ENCODE measurements at regions not wholly inside any gene's neighbourhood (a gene's known extent, or its start where the extent isn't known, plus 50 kb on each side); places are given as distances from the start of the nearest gene placed in this dataset.

DNA sequence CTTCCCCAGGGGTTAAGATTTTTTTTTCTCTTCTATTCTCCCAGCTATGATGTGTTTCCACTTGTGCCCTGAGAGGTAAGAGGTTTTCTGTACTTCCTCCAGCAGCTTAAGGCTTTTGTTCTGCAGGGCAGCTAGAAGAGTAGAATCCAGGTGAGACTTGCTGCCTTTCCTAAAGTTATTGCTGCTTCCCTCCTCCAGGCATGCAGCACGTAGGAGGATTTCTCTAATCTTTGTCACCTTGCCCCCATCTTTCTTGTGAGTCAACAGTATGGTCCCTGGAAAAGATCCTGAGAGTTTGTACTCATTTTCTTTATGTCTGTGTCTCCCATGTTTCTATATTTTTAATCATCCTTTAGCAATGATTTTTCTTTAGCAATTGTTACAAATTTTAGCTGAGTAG, 462.2 kb downstream of the SETBP1 start:
- TF ChIP-seq FOXJ3 (CRISPR knock-in tag; IDR thresholded peaks at IDR 0.05) (no peak), GABPA (IDR thresholded peaks at IDR 0.05; ENCODE audit: low read depth) (no peak), FOXM1 (IDR thresholded peaks at IDR 0.05; ENCODE audit: low read depth) (no peak), EP300 (IDR thresholded peaks at IDR 0.05; ENCODE audit: borderline replicate concordance in 1 of 2, low read depth in 1 of 2, low read length in 1 of 2) (no peak), MEF2A (IDR thresholded peaks at IDR 0.05; ENCODE audit: borderline replicate concordance, low read depth) (no peak), TEAD4 (IDR thresholded peaks at IDR 0.05; ENCODE audit: borderline replicate concordance, insufficient read depth) (no peak)
- TF ChIP-seq, protein P1, sequence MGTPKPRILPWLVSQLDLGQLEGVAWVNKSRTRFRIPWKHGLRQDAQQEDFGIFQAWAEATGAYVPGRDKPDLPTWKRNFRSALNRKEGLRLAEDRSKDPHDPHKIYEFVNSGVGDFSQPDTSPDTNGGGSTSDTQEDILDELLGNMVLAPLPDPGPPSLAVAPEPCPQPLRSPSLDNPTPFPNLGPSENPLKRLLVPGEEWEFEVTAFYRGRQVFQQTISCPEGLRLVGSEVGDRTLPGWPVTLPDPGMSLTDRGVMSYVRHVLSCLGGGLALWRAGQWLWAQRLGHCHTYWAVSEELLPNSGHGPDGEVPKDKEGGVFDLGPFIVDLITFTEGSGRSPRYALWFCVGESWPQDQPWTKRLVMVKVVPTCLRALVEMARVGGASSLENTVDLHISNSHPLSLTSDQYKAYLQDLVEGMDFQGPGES (IDR thresholded peaks at IDR 0.05; ENCODE audit: low read depth, low read length), result no peak
- TF ChIP-seq, protein P2, sequence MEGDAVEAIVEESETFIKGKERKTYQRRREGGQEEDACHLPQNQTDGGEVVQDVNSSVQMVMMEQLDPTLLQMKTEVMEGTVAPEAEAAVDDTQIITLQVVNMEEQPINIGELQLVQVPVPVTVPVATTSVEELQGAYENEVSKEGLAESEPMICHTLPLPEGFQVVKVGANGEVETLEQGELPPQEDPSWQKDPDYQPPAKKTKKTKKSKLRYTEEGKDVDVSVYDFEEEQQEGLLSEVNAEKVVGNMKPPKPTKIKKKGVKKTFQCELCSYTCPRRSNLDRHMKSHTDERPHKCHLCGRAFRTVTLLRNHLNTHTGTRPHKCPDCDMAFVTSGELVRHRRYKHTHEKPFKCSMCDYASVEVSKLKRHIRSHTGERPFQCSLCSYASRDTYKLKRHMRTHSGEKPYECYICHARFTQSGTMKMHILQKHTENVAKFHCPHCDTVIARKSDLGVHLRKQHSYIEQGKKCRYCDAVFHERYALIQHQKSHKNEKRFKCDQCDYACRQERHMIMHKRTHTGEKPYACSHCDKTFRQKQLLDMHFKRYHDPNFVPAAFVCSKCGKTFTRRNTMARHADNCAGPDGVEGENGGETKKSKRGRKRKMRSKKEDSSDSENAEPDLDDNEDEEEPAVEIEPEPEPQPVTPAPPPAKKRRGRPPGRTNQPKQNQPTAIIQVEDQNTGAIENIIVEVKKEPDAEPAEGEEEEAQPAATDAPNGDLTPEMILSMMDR (IDR thresholded peaks at IDR 0.05), result no peak
- TF ChIP-seq, protein P3, sequence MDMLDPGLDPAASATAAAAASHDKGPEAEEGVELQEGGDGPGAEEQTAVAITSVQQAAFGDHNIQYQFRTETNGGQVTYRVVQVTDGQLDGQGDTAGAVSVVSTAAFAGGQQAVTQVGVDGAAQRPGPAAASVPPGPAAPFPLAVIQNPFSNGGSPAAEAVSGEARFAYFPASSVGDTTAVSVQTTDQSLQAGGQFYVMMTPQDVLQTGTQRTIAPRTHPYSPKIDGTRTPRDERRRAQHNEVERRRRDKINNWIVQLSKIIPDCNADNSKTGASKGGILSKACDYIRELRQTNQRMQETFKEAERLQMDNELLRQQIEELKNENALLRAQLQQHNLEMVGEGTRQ (IDR thresholded peaks at IDR 0.05; ENCODE audit: borderline replicate concordance, low read depth, low read length), result no peak

Measured in SK-N-SH (cell line).